Lower leg skin (tissue), 3 donors: ENCODE measurements at regions not wholly inside any gene's neighbourhood (a gene's known extent, or its start where the extent isn't known, plus 50 kb on each side); places are given as distances from the start of the nearest gene placed in this dataset.

Experiments
- POLR2A ChIP-seq, 2 donors: fragments of 450-650 bp; IDR thresholded peaks; one replicate each; pipeline ENCODE4 v1.6.1; 2016 to 2017; ENCODE audit warnings: antibody characterized with exemption in 2 of 2, mild to moderate bottlenecking in 1 of 2, moderate library complexity in 1 of 2
- TF ChIP-seq, protein P1 (sequence below), 3 donors: fragments of 450-650 bp; IDR thresholded peaks; one replicate each; pipeline ENCODE4 v1.5.1; 2016; ENCODE audit warnings: antibody characterized with exemption in 3 of 3, mild to moderate bottlenecking in 3 of 3, moderate library complexity in 2 of 3

- TF ChIP-seq POLR2A (IDR thresholded peaks at IDR 0.05), result no peak
- TF ChIP-seq, protein P1, sequence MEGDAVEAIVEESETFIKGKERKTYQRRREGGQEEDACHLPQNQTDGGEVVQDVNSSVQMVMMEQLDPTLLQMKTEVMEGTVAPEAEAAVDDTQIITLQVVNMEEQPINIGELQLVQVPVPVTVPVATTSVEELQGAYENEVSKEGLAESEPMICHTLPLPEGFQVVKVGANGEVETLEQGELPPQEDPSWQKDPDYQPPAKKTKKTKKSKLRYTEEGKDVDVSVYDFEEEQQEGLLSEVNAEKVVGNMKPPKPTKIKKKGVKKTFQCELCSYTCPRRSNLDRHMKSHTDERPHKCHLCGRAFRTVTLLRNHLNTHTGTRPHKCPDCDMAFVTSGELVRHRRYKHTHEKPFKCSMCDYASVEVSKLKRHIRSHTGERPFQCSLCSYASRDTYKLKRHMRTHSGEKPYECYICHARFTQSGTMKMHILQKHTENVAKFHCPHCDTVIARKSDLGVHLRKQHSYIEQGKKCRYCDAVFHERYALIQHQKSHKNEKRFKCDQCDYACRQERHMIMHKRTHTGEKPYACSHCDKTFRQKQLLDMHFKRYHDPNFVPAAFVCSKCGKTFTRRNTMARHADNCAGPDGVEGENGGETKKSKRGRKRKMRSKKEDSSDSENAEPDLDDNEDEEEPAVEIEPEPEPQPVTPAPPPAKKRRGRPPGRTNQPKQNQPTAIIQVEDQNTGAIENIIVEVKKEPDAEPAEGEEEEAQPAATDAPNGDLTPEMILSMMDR (IDR thresholded peaks at IDR 0.05), result no peak
These were observed 600.7 kb upstream of the CDH9 start for GRCh38 chr5:27639005-27639612.
